Natural killer cell (primary cell): ENCODE measurements at regions not wholly inside any gene's neighbourhood (a gene's known extent, or its start where the extent isn't known, plus 50 kb on each side); places are given as distances from the start of the nearest gene placed in this dataset.
"Not testable (repeated sequence)": the region's sequence is repeated elsewhere in the genome, so short reads cannot be mapped to it uniquely, and the experiment has no call there.

ENCODE experiments used
- ATAC-seq, 3 donors: fragments of 150-1000 bp in 2 of 3; fragments of 200-7000 bp in 1 of 3; cut with Tn5 transposase; 1 replicate in 1 of 3; 2 replicates in 2 of 3; pipeline ENCODE4 v1.10.0; 2021; ENCODE audit warnings: mild to moderate bottlenecking in 2 of 3, moderate library complexity in 2 of 3
- DNase-seq, 2 donors: peaks; one replicate each; pipeline versions ENCODE4 v3.0.0 to v3.0.0-alpha.2; 2013 to 2021; ENCODE audit warnings: mixed read lengths in 1 of 2
- H3K27ac ChIP-seq: one replicate; pipeline ENCODE4 v1.5.1; 2013; ENCODE audit warnings: mild to moderate bottlenecking, low read length
- H3K27me3 ChIP-seq: one replicate; pipeline ENCODE4 v1.6.1; 2013; ENCODE audit warnings: low read length; ENCODE audit not compliant: control insufficient read depth, insufficient read depth
- H3K36me3 ChIP-seq: one replicate; pipeline ENCODE4 v1.6.1; 2013; ENCODE audit warnings: low read length; ENCODE audit not compliant: control insufficient read depth, insufficient read depth
- H3K4me1 ChIP-seq: one replicate; pipeline ENCODE4 v1.6.1; 2013; ENCODE audit warnings: low read length; ENCODE audit not compliant: control insufficient read depth, insufficient read depth
- H3K4me3 ChIP-seq: one replicate; pipeline ENCODE4 v1.5.1; 2013; ENCODE audit warnings: low read length
- H3K9me3 ChIP-seq: one replicate; pipeline ENCODE4 v1.6.1; 2013; ENCODE audit warnings: low read length; ENCODE audit not compliant: control insufficient read depth, insufficient read depth
- H3K27ac Mint-ChIP-seq, 2 donors: one replicate each; pipeline ENCODE4 v1.8.0; 2022; ENCODE audit warnings: mild to moderate bottlenecking in 2 of 2, mixed read lengths in 2 of 2, moderate library complexity in 1 of 2
- H3K27me3 Mint-ChIP-seq, 2 donors: one replicate each; pipeline ENCODE4 v1.8.0; 2022; ENCODE audit warnings: low read depth in 2 of 2, mixed read lengths in 2 of 2
- H3K36me3 Mint-ChIP-seq: one replicate; pipeline ENCODE4 v1.8.0; 2022; ENCODE audit warnings: mixed read lengths
- H3K4me1 Mint-ChIP-seq, 2 donors: one replicate each; pipeline ENCODE4 v1.8.0; 2022; ENCODE audit warnings: mixed read lengths in 2 of 2
- H3K4me3 Mint-ChIP-seq: one replicate; pipeline ENCODE4 v1.8.0; 2022; ENCODE audit warnings: mild to moderate bottlenecking, moderate library complexity, mixed read lengths
- H3K9me3 Mint-ChIP-seq, 2 donors: one replicate each; pipeline ENCODE4 v1.8.0; 2022; ENCODE audit warnings: mixed read lengths in 2 of 2
- CTCF ChIP-seq: fragments of 200-600 bp; IDR thresholded peaks from one replicate; pipeline ENCODE4 v1.8.0; 2022; ENCODE audit warnings: antibody characterized with exemption
- WGBS: methylation state at CpG from one replicate; pipeline ENCODE4 v1.1.7; 2013; ENCODE audit warnings: missing lambda C conversion rate; ENCODE audit not compliant: insufficient coverage; 5-methylcytosine and 5-hydroxymethylcytosine counted together
- intact Hi-C: fragments of 100-400 bp; cut with micrococcal nuclease; formaldehyde crosslinking; loops from one replicate; pipeline ENCODE4 v1.14.2; 2022

GRCh38 chr12:25701290-25701689, 148.2 kb upstream of the LMNTD1 start:
- 92% methylated on average over 4 of the region's 4 CpGs for WGBS
- no peaks in the 10 kb centered on the region for H3K36me3 Mint-ChIP-seq
- H3K4me3 Mint-ChIP-seq, result no peak overlapping the region

DNA sequence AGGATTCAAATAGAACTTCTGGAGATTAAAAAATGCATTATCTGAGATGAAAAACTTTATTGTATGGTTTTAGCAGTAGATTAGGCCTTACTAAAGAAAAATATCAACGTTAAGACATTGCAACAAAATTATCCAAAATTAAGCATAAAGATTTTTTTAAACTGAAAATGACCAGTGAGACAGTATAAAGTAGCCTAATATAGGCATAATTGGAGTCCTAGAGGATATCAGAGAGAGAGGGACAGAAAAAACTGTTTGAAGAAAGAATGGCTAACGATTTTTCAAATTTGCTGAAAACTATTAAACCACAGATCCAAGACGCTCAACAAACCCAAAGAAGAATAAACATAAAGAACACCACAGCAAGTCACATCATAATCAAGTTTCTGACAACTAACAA, 149.5 kb upstream of the LMNTD1 start:
- no peaks in the 10 kb centered on the region for H3K36me3 Mint-ChIP-seq
- no peak for TF ChIP-seq CTCF
- ATAC-seq (no peak), DNase-seq (no peak)
- peaks cover 0 to 5% of the 10 kb centered on the region in 2 donors for H3K27me3 Mint-ChIP-seq
- H3K9me3 Mint-ChIP-seq, result peaks cover 0 to 3% of the 10 kb centered on the region in 2 donors
- H3K27me3 ChIP-seq, result no peaks in the 10 kb centered on the region
- H3K4me3 Mint-ChIP-seq, result no peak overlapping the region
- H3K27ac ChIP-seq, result no peak overlapping the region
- no peaks in the 10 kb centered on the region for H3K4me1 Mint-ChIP-seq
- no peaks in the 10 kb centered on the region for H3K4me1 ChIP-seq
- H3K27ac Mint-ChIP-seq, result no peak overlapping the region
- no peaks in the 10 kb centered on the region for H3K36me3 ChIP-seq
- H3K9me3 ChIP-seq, result peaks cover 5% of the 10 kb centered on the region
- WGBS, result 85% methylated on average over 2 of the region's 3 CpGs
- intact Hi-C loops, result no loop called here
- H3K4me3 ChIP-seq, result no peak overlapping the region

More at GRCh38 chr12:25701290-25701689, 148.2 kb upstream of the LMNTD1 start:
- Histone ChIP-seq H3K36me3 (no peaks in the 10 kb centered on the region), H3K9me3 (no peaks in the 10 kb centered on the region), H3K4me1 (no peaks in the 10 kb centered on the region), H3K27me3 (no peaks in the 10 kb centered on the region), H3K27ac (no peak overlapping the region), H3K4me3 (no peak overlapping the region)
- no peaks in the 10 kb centered on the region for H3K4me1 Mint-ChIP-seq
- ATAC-seq, result no peak
- peaks cover 0 to 3% of the 10 kb centered on the region in 2 donors for H3K9me3 Mint-ChIP-seq
- H3K27ac Mint-ChIP-seq, result no peak overlapping the region
- peaks cover 0 to 5% of the 10 kb centered on the region in 2 donors for H3K27me3 Mint-ChIP-seq
- no peak for DNase-seq
- intact Hi-C loops, result no loop called here
- no peak for TF ChIP-seq CTCF

DNA sequence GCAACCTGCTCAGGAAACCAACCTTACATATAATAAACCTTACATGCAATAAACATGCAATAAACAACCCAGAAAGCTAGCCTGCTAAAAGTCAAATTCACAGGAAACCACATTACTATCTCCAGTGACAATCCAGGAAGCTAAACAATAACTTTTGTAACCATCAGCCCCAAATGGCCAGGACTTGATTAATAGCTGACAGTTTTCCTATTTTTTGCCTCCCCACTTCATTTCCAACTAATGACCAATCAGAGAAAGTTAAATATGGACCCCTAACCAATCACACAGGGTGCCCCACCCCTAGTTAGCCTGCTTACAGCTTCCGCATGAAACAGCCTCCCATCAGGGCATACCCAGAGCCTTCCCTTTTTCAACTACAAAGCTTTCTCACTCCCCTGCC, 152.2 kb upstream of the LMNTD1 start:
- Mint-ChIP-seq H3K27ac (no peak overlapping the region), H3K36me3 (no peaks in the 10 kb centered on the region), H3K4me1 (no peaks in the 10 kb centered on the region), H3K27me3 (peaks cover 0 to 2% of the 10 kb centered on the region in 2 donors), H3K9me3 (peaks cover 0 to 3% of the 10 kb centered on the region in 2 donors), H3K4me3 (no peak overlapping the region)
- no peaks in the 10 kb centered on the region for H3K27me3 ChIP-seq
- no CpG with 5 or more reads among the region's 1 CpG for WGBS
- H3K9me3 ChIP-seq, result peaks cover 5% of the 10 kb centered on the region
- H3K4me1 ChIP-seq, result no peaks in the 10 kb centered on the region
- TF ChIP-seq CTCF, result no peak
- no peak overlapping the region for H3K27ac ChIP-seq
- intact Hi-C loops, result no loop called here
- no peak for DNase-seq
- ATAC-seq, result no peak
- H3K4me3 ChIP-seq, result no peak overlapping the region
- H3K36me3 ChIP-seq, result no peaks in the 10 kb centered on the region

GRCh38 chr12:25706646-25707045, 153.6 kb upstream of the LMNTD1 start:
- H3K36me3 Mint-ChIP-seq, H3K4me3 Mint-ChIP-seq, H3K27ac Mint-ChIP-seq, H3K9me3 ChIP-seq, ATAC-seq, DNase-seq, H3K27me3 ChIP-seq, H3K27me3 Mint-ChIP-seq, H3K27ac ChIP-seq, H3K4me3 ChIP-seq, H3K36me3 ChIP-seq, H3K4me1 ChIP-seq, H3K4me1 Mint-ChIP-seq, H3K9me3 Mint-ChIP-seq, intact Hi-C loops: not testable (repeated sequence)
